C4-2B (cell line): ENCODE measurements at regions not wholly inside any gene's neighbourhood (a gene's known extent, or its start where the extent isn't known, plus 50 kb on each side); places are given as distances from the start of the nearest gene placed in this dataset.

Experiments
- CTCF ChIP-seq: fragments of 450-650 bp; conservative IDR thresholded peaks from 2 replicates; pipeline ENCODE4 v1.5.1; 2017; ENCODE audit warnings: mild to moderate bottlenecking
- ZFX ChIP-seq: fragments of 450-650 bp; IDR thresholded peaks from 2 replicates; pipeline ENCODE4 v1.6.1; 2017

GRCh38 chr11:120031156-120031555, 106.8 kb downstream of the TRIM29 start:
- TF ChIP-seq CTCF (no peak), ZFX (no peak)
